T-cell (primary cell): ENCODE measurements at regions not wholly inside any gene's neighbourhood (a gene's known extent, or its start where the extent isn't known, plus 50 kb on each side); places are given as distances from the start of the nearest gene placed in this dataset.

Experiments
- ATAC-seq, 4 experiments: fragments of 200-7000 bp in 3 of 4; fragments of 150-1000 bp in 1 of 4; cut with Tn5 transposase; replicated peaks in 1 of 4; 1 replicate in 3 of 4; 2 replicates in 1 of 4; pipeline ENCODE4 v1.10.0; 2021; ENCODE audit warnings: moderate library complexity in 3 of 4, mild to moderate bottlenecking in 2 of 4, moderate number of reproducible peaks in 1 of 4
- CTCF ChIA-PET, 2 donors: fragments of 300-600 bp; sonication (Branson Sonifier 250); formaldehyde crosslinking; loops; one replicate each; lab custom pipeline; 2022; ENCODE audit warnings: antibody characterized with exemption in 2 of 2; lab: Charles Lee
- POLR2A ChIA-PET, 2 donors: fragments of 300-600 bp; sonication (Branson Sonifier 250); formaldehyde crosslinking; loops; one replicate each; lab custom pipeline; 2022; ENCODE audit warnings: antibody characterized with exemption in 2 of 2; lab: Charles Lee
- DNase-seq, 35 experiments: peaks; one replicate each; pipeline versions ENCODE4 v3.0.0 to v3.0.0-alpha.2; 2013 to 2023
- H3K27ac ChIP-seq: one replicate; pipeline ENCODE4 v1.5.1; 2013; ENCODE audit warnings: low read length
- H3K27me3 ChIP-seq, 2 experiments: replicated peaks in 1 of 2; 1 replicate in 1 of 2; 2 replicates in 1 of 2; pipeline versions ENCODE4 v1.6.1 to v1.7.0; 2013; ENCODE audit warnings: low read length in 1 of 2, mixed read lengths in 1 of 2; ENCODE audit not compliant: control insufficient read depth in 2 of 2, insufficient read depth in 2 of 2; ENCODE audit errors: extremely low read depth in 1 of 2
- H3K36me3 ChIP-seq, 2 donors: 1 replicate in 1 of 2; 2 replicates in 1 of 2; pipeline versions ENCODE4 v1.6.1 to v1.7.0; 2013; ENCODE audit warnings: low read length in 1 of 2; ENCODE audit not compliant: control insufficient read depth in 2 of 2, insufficient read depth in 1 of 2; ENCODE audit errors: extremely low read depth in 1 of 2
- H3K4me1 ChIP-seq, 2 experiments: 1 replicate in 1 of 2; 2 replicates in 1 of 2; pipeline versions ENCODE4 v1.6.1 to v1.7.0; 2013; ENCODE audit warnings: low read length in 2 of 2, mixed read lengths in 1 of 2; ENCODE audit not compliant: insufficient read depth in 2 of 2, control insufficient read depth in 1 of 2; ENCODE audit errors: extremely low read depth in 1 of 2
- H3K4me3 ChIP-seq, 2 donors: 1 replicate in 1 of 2; 2 replicates in 1 of 2; pipeline versions ENCODE4 v1.5.1 to v1.7.0; 2013; ENCODE audit warnings: mild to moderate bottlenecking in 2 of 2, low read length in 1 of 2, moderate library complexity in 1 of 2; ENCODE audit not compliant: control insufficient read depth in 1 of 2; ENCODE audit errors: extremely low read depth in 1 of 2
- H3K9me3 ChIP-seq: 2 replicates; pipeline ENCODE4 v1.7.0; 2013
- H3K27ac Mint-ChIP-seq, 2 donors: one replicate each; pipeline ENCODE4 v1.8.0; 2020 to 2021; ENCODE audit warnings: mild to moderate bottlenecking in 2 of 2, mixed read lengths in 2 of 2
- H3K27me3 Mint-ChIP-seq, 2 donors: one replicate each; pipeline ENCODE4 v1.8.0; 2021 to 2022; ENCODE audit warnings: mixed read lengths in 2 of 2
- H3K36me3 Mint-ChIP-seq: one replicate; pipeline ENCODE4 v1.8.0; 2021; ENCODE audit warnings: mixed read lengths
- H3K4me1 Mint-ChIP-seq, 3 donors: one replicate each; pipeline ENCODE4 v1.8.0; 2020 to 2022; ENCODE audit warnings: mixed read lengths in 3 of 3, mild to moderate bottlenecking in 1 of 3
- H3K4me3 Mint-ChIP-seq, 3 donors: one replicate each; pipeline ENCODE4 v1.8.0; 2020 to 2022; ENCODE audit warnings: mild to moderate bottlenecking in 3 of 3, mixed read lengths in 3 of 3, moderate library complexity in 3 of 3
- H3K9me3 Mint-ChIP-seq, 3 donors: one replicate each; pipeline ENCODE4 v1.8.0; 2020 to 2022; ENCODE audit warnings: mixed read lengths in 3 of 3
- WGBS: methylation state at CpG from one replicate; pipeline ENCODE4 v1.1.5; 2013; ENCODE audit warnings: missing lambda C conversion rate; ENCODE audit not compliant: insufficient coverage; 5-methylcytosine and 5-hydroxymethylcytosine counted together

- Mint-ChIP-seq H3K27me3 (no peaks in the 10 kb centered on the region), H3K4me3 (no peak overlapping the region), H3K27ac (no peak overlapping the region), H3K9me3 (no peaks in the 10 kb centered on the region), H3K36me3 (no peaks in the 10 kb centered on the region), H3K4me1 (peaks cover 15 to 22% (median 20%) of the 10 kb centered on the region in 3 donors)
- Histone ChIP-seq H3K36me3 (no peaks in the 10 kb centered on the region), H3K4me3 (no peak overlapping the region), H3K27me3 (no peaks in the 10 kb centered on the region), H3K9me3 (no peaks in the 10 kb centered on the region), H3K4me1 (peaks cover 0 to 2% of the 10 kb centered on the region in 2 experiments), H3K27ac (no peak overlapping the region)
- ATAC-seq (peak in 1 of 4 experiments; percentile 26), DNase-seq (no peak)
- ChIA-PET CTCF (no interaction called here), POLR2A (no interaction called here)
- no CpG with 5 or more reads among the region's 1 CpG for whole genome bisulfite sequencing
These were observed 166.4 kb downstream of the CASP12 start for GRCh38 chr11:104731890-104732289.

GRCh38 chr11:104728927-104729326 is 169.3 kb downstream of the CASP12 start:
- Histone ChIP-seq H3K4me1 (peaks cover 0 to 2% of the 10 kb centered on the region in 2 experiments), H3K27me3 (no peaks in the 10 kb centered on the region), H3K27ac (no peak overlapping the region), H3K36me3 (no peaks in the 10 kb centered on the region), H3K9me3 (no peaks in the 10 kb centered on the region), H3K4me3 (no peak overlapping the region)
- WGBS = 80% methylated on average over 1 of the region's 6 CpGs
- Mint-ChIP-seq H3K4me3 (no peak overlapping the region), H3K27ac (no peak overlapping the region), H3K27me3 (no peaks in the 10 kb centered on the region), H3K4me1 (peaks cover 16 to 20% (median 17%) of the 10 kb centered on the region in 3 donors), H3K36me3 (no peaks in the 10 kb centered on the region), H3K9me3 (no peaks in the 10 kb centered on the region)
- no peak for DNase-seq
- CTCF ChIA-PET = no interaction called here
- ATAC-seq = no peak
- POLR2A ChIA-PET = no interaction called here

GRCh38 chr11:104727768-104728167 is 170.5 kb downstream of the CASP12 start:
- Histone ChIP-seq H3K27me3 (no peaks in the 10 kb centered on the region), H3K9me3 (no peaks in the 10 kb centered on the region), H3K4me3 (no peak overlapping the region), H3K4me1 (peaks cover 0 to 2% of the 10 kb centered on the region in 2 experiments), H3K27ac (no peak overlapping the region), H3K36me3 (no peaks in the 10 kb centered on the region)
- Mint-ChIP-seq H3K27ac (peak overlapping the region in 1 of 2 donors; percentile 52), H3K4me1 (peaks cover 16 to 21% (median 17%) of the 10 kb centered on the region in 3 donors), H3K4me3 (no peak overlapping the region), H3K9me3 (peaks cover 0 to 5% (median 5%) of the 10 kb centered on the region in 3 donors), H3K36me3 (peaks cover 4% of the 10 kb centered on the region), H3K27me3 (no peaks in the 10 kb centered on the region)
- POLR2A ChIA-PET = no interaction called here
- no peak for DNase-seq
- no CpG with 5 or more reads among the region's 2 CpGs for WGBS
- CTCF ChIA-PET = interaction anchor here in 1 of 2 donors (0.6 kb wide), 1 partner anchor 116 kb away, joined by 3 read pairs; no protein-coding TSS in a partner anchor
- no peak for ATAC-seq

- Mint-ChIP-seq H3K36me3 (peaks cover 4% of the 10 kb centered on the region), H3K9me3 (peaks cover 0 to 8% (median 5%) of the 10 kb centered on the region in 3 donors), H3K4me3 (no peak overlapping the region), H3K4me1 (peaks cover 12 to 16% (median 12%) of the 10 kb centered on the region in 3 donors), H3K27ac (no peak overlapping the region), H3K27me3 (no peaks in the 10 kb centered on the region)
- H3K36me3 ChIP-seq = no peaks in the 10 kb centered on the region
- H3K27ac ChIP-seq = no peak overlapping the region
- no peak for DNase-seq
- no peaks in the 10 kb centered on the region for H3K9me3 ChIP-seq
- ChIA-PET CTCF (no interaction called here), POLR2A (no interaction called here)
- no peak overlapping the region for H3K4me3 ChIP-seq
- H3K27me3 ChIP-seq = no peaks in the 10 kb centered on the region
- no peak for ATAC-seq
- WGBS = 100% methylated on average over 1 of the region's 1 CpG
- peaks cover 0 to 2% of the 10 kb centered on the region in 2 experiments for H3K4me1 ChIP-seq
These were observed 171.2 kb downstream of the CASP12 start for GRCh38 chr11:104727095-104727494.

- POLR2A ChIA-PET = no interaction called here
- CTCF ChIA-PET = no interaction called here
- Histone ChIP-seq H3K27ac (no peak overlapping the region), H3K9me3 (no peaks in the 10 kb centered on the region), H3K4me1 (peaks cover 0 to 2% of the 10 kb centered on the region in 2 experiments), H3K36me3 (no peaks in the 10 kb centered on the region), H3K4me3 (no peak overlapping the region), H3K27me3 (no peaks in the 10 kb centered on the region)
- DNase-seq (no peak), ATAC-seq (no peak)
- WGBS = 83% methylated on average over 1 of the region's 4 CpGs
- H3K27ac Mint-ChIP-seq = no peak overlapping the region
- H3K4me1 Mint-ChIP-seq = peaks cover 9 to 13% (median 9%) of the 10 kb centered on the region in 3 donors
- no peaks in the 10 kb centered on the region for H3K27me3 Mint-ChIP-seq
- peaks cover 0 to 10% (median 8%) of the 10 kb centered on the region in 3 donors for H3K9me3 Mint-ChIP-seq
- no peak overlapping the region for H3K4me3 Mint-ChIP-seq
- peaks cover 4% of the 10 kb centered on the region for H3K36me3 Mint-ChIP-seq
These were observed 172.4 kb downstream of the CASP12 start for GRCh38 chr11:104725796-104726408.

- H3K27ac Mint-ChIP-seq = no peak overlapping the region
- no peaks in the 10 kb centered on the region for H3K9me3 ChIP-seq
- peaks cover 0 to 5% (median 3%) of the 10 kb centered on the region in 3 donors for H3K9me3 Mint-ChIP-seq
- no peak overlapping the region for H3K27ac ChIP-seq
- H3K4me1 ChIP-seq = peaks cover 4 to 8% of the 10 kb centered on the region in 2 experiments
- CTCF ChIA-PET = no interaction called here
- peaks cover 16 to 21% (median 20%) of the 10 kb centered on the region in 3 donors for H3K4me1 Mint-ChIP-seq
- no peak for ATAC-seq
- WGBS = no CpG with 5 or more reads among the region's 1 CpG
- no peaks in the 10 kb centered on the region for H3K36me3 Mint-ChIP-seq
- no peaks in the 10 kb centered on the region for H3K36me3 ChIP-seq
- no peaks in the 10 kb centered on the region for H3K27me3 Mint-ChIP-seq
- H3K4me3 ChIP-seq = no peak overlapping the region
- POLR2A ChIA-PET = no interaction called here
- no peak overlapping the region for H3K4me3 Mint-ChIP-seq
- no peaks in the 10 kb centered on the region for H3K27me3 ChIP-seq
- no peak for DNase-seq
These were observed 184.9 kb downstream of the CASP12 start for GRCh38 chr11:104713401-104713800.
